H7 (cell line): ENCODE measurements at regions not wholly inside any gene's neighbourhood (a gene's known extent, or its start where the extent isn't known, plus 50 kb on each side); places are given as distances from the start of the nearest gene placed in this dataset.

Source experiments
- DNase-seq: peaks from one replicate; pipeline ENCODE4 v3.0.0; 2012
- H3K27me3 ChIP-seq: 2 replicates; pipeline ENCODE4 v1.6.0; 2011; ENCODE audit warnings: mild to moderate bottlenecking, low read length; ENCODE audit not compliant: control insufficient read depth, insufficient read depth
- H3K36me3 ChIP-seq: replicated peaks from 2 replicates; pipeline ENCODE4 v1.5.1; 2011; ENCODE audit warnings: low read length; ENCODE audit not compliant: control insufficient read depth, insufficient read depth
- H3K4me3 ChIP-seq: 2 replicates; pipeline ENCODE4 v1.5.1; 2011; ENCODE audit warnings: low read depth, mild to moderate bottlenecking, control low read depth, low read length, moderate library complexity; ENCODE audit not compliant: insufficient read depth

GRCh38 chr1:177862916-177863315 is 106.9 kb downstream of the SEC16B start:
- DNase-seq = no peak
- no peak overlapping the region for H3K4me3 ChIP-seq
- H3K36me3 ChIP-seq = no peaks in the 10 kb centered on the region
- H3K27me3 ChIP-seq = no peaks in the 10 kb centered on the region

DNA sequence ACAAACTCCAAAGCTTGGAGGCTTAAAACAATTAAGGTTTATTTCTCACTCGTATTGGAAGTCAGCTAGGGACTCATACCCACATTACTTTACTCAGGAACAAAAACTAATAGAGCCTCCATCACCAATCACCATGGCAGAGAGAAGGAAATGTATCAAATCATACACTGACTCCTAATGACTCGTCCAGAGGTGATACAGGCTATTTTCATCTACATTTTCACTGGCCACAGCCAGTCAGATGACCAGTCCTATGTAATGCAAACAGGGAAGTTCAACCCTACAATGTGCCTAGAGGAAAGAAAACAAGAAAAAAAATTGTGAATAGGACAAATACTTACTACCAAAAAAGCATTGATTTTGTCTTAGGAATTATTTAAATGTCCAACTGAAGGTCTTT is 110.3 kb downstream of the SEC16B start:
- H3K36me3 ChIP-seq = no peaks in the 10 kb centered on the region
- no peak overlapping the region for H3K4me3 ChIP-seq
- H3K27me3 ChIP-seq = no peaks in the 10 kb centered on the region; the same call in 1 of the 2 replicates
- no peak for DNase-seq

- Histone ChIP-seq H3K36me3 (no peaks in the 10 kb centered on the region), H3K4me3 (no peak overlapping the region), H3K27me3 (no peaks in the 10 kb centered on the region; the same call in 1 of the 2 replicates)
- DNase-seq = no peak
These were observed 111.5 kb downstream of the SEC16B start for GRCh38 chr1:177858332-177858821.

- DNase-seq = no peak
- no peaks in the 10 kb centered on the region for H3K36me3 ChIP-seq
- no peak overlapping the region for H3K4me3 ChIP-seq
- H3K27me3 ChIP-seq = no peaks in the 10 kb centered on the region; the same call in 1 of the 2 replicates
These were observed 112.6 kb downstream of the SEC16B start for GRCh38 chr1:177857285-177857684.

- DNase-seq = no peak
- Histone ChIP-seq H3K4me3 (no peak overlapping the region), H3K27me3 (no peaks in the 10 kb centered on the region; the same call in 1 of the 2 replicates), H3K36me3 (no peaks in the 10 kb centered on the region)
These were observed 114.9 kb downstream of the SEC16B start for GRCh38 chr1:177854951-177855350.

DNA sequence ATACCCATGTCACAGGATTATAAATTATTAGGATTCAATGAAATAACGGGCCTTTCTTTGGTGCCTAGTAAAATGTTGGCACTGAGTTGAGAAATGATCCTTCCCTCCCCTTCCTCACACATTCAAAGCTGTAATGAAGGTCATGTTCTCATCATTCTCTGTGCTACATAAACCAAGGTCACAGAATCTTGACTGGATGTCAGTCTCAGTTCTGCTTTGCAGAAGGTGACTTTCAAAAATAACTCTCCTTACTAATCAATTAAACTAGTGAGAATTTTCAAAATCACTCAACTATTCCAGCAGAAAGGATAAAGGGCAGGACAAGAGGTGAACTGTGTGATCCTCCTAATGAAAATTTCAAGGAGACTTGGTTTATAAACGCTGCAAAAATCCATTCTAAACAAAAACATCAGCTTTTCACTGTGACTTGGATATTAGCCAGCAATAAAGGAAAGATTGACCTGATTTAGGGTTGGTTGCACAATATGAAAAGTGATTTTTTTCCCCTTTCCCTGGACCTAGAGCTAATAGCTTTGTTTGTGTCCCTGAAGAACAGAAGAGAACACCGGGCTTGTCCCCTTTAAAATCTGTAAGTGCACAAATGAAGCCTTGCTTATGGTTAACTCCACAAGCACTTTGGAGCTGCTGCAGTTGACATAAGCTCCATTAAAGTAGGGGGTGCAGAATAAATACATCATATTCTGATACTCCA is 120.1 kb downstream of the SEC16B start:
- no peak overlapping the region for H3K4me3 ChIP-seq
- no peak for DNase-seq
- H3K27me3 ChIP-seq = no peaks in the 10 kb centered on the region
- H3K36me3 ChIP-seq = no peaks in the 10 kb centered on the region

- H3K4me3 ChIP-seq = no peak overlapping the region
- H3K36me3 ChIP-seq = no peaks in the 10 kb centered on the region
- H3K27me3 ChIP-seq = no peaks in the 10 kb centered on the region
- DNase-seq = no peak
These were observed 120.7 kb downstream of the SEC16B start for GRCh38 chr1:177849130-177849529.

- no peaks in the 10 kb centered on the region for H3K36me3 ChIP-seq
- no peak overlapping the region for H3K4me3 ChIP-seq
- H3K27me3 ChIP-seq = no peaks in the 10 kb centered on the region
- DNase-seq = no peak
These were observed 121.3 kb downstream of the SEC16B start for GRCh38 chr1:177848577-177848976.

DNA sequence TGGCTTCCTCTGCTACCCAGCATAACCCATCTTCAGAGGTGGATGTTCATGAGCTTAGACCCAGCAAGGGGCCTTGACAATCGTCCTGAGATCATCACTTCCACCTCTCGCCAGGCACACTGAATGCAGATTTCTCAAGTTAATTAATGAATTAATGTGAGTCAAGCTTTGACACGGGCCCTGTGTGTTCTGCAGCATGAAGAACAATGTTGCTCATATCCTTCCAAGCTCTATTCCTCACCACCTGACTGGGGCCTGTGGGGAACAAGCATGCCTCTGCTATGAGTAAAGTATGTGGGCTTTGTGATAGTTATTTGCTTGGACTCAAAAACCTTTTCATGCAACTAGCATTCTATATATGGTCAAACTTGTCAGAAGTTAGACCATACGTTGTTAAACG is 122.0 kb downstream of the SEC16B start:
- Histone ChIP-seq H3K36me3 (no peaks in the 10 kb centered on the region), H3K27me3 (no peaks in the 10 kb centered on the region), H3K4me3 (no peak overlapping the region)
- no peak for DNase-seq

DNA sequence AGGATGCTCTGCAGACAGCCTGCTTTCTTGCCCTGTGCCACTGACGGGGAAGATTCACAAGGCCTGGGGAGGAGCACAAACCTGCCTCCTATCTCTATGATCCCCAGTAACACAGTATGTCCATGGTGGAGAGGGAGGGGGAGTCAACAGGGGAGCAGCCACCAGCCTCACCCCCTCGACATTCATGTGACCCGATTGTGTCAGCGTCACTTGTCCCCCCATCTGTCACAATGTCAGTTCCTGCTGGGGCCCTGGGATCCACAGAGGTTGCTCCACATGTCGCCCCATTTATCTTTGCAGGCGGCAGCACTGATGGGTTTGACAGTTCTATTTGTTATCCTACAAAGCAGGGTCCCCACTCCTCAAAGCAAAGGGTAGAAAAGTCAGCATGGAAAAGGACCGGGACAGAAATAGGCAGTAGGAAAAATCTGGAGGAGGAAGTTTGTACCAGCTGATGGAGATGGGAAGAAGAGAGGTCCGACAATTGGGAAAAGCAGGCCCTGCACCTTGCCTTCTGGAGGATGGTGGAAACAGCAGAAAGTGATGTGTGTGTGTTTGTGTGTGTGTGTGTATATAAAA is 130.9 kb downstream of the SEC16B start:
- Histone ChIP-seq H3K27me3 (no peaks in the 10 kb centered on the region), H3K4me3 (no peak overlapping the region), H3K36me3 (no peaks in the 10 kb centered on the region)
- no peak for DNase-seq

- DNase-seq = no peak
- no peaks in the 10 kb centered on the region for H3K36me3 ChIP-seq
- no peaks in the 10 kb centered on the region for H3K27me3 ChIP-seq
- H3K4me3 ChIP-seq = no peak overlapping the region
These were observed 136.2 kb downstream of the SEC16B start for GRCh38 chr1:177833631-177834030.

GRCh38 chr1:177830531-177831135 is 139.2 kb downstream of the SEC16B start:
- H3K4me3 ChIP-seq = no peak overlapping the region
- H3K36me3 ChIP-seq = no peaks in the 10 kb centered on the region
- no peak for DNase-seq
- no peaks in the 10 kb centered on the region for H3K27me3 ChIP-seq

DNA sequence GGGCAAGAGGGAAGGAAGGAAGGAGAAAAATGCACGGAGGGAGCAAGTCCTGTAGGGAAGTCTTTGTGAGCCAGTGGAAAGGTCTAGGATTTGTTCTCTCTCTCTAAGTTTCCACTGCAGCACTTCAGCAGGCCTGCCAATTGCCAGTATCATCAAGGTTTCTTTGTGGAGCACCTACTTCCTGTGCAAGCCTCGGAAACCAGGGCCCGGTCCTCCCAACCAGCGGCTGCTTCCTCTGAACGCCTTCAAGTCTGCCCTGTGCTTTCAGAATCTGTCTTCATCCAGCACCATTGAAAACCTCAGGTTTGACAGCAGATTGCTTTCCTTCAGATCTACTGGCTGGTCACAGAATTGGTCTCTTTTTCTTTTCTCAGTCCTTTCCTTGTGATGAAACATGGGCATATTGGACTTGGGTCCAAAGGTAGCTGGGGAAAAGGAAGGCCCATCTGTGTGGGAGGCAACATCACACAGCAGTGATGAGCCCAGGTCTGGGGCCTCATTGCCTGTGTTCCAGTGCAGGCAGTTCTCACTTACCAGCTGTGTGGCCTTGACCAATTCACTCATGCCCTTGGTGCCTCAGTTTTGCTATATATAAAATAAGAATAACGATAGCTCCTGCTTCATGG is 144.5 kb downstream of the SEC16B start:
- Histone ChIP-seq H3K36me3 (no peaks in the 10 kb centered on the region), H3K27me3 (no peaks in the 10 kb centered on the region; the same call in 1 of the 2 replicates), H3K4me3 (no peak overlapping the region)
- DNase-seq = no peak

DNA sequence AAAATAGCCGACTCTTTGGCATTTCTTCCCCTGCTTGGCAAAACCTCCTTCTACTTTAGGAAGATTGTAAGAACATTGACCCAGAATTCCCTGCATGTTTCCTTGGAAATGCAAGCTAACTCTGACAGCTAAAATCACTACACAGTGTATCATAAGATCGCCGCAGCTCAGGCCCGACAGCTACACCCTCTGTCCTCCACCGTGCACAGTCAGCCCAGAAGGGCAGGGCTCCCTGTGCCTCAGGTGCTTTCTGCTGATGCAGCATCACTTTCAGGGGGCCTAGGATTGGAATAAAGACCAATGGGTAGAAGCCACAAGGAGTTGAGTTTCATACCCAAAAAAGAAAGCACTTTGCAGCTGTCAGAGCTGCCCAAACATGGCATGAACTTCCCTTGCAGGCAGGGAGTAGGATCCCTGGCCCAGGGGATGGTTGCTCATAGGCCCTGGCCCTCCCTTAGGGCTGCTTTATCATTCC is 145.3 kb downstream of the SEC16B start:
- no peak for DNase-seq
- Histone ChIP-seq H3K4me3 (no peak overlapping the region), H3K27me3 (no peaks in the 10 kb centered on the region; the same call in 1 of the 2 replicates), H3K36me3 (no peaks in the 10 kb centered on the region)
